HG03039 (cell line): ENCODE measurements at regions not wholly inside any gene's neighbourhood (a gene's known extent, or its start where the extent isn't known, plus 50 kb on each side); places are given as distances from the start of the nearest gene placed in this dataset.

Source experiments
- ATAC-seq: cut with Tn5 transposase; IDR thresholded peaks from one replicate; pipeline ENCODE4 v1.9.1; 2021; ENCODE audit warnings: mild to moderate bottlenecking, moderate library complexity; ENCODE audit not compliant: unreplicated experiment

DNA sequence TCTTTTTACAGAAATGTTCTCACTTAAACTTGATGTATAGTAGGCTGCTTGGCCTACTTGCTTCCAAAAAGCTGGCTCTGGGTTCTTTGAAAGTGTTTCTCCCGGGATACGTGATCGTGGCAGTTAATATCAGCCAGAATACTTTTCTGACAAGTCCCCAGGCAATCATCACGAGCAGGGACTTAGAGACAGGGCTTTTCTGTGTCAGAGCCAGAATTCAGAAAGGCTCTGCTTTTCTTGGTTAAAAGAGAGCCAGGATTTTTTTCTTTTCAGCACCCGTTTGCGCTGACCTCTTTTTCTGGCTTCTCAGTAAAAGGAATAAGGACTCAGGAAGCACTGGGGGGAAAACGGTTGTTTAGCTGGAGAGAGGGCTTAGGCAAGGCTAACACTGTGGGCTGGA lies 57.8 kb upstream of the ARHGAP5 start:
- no peak for ATAC-seq

DNA sequence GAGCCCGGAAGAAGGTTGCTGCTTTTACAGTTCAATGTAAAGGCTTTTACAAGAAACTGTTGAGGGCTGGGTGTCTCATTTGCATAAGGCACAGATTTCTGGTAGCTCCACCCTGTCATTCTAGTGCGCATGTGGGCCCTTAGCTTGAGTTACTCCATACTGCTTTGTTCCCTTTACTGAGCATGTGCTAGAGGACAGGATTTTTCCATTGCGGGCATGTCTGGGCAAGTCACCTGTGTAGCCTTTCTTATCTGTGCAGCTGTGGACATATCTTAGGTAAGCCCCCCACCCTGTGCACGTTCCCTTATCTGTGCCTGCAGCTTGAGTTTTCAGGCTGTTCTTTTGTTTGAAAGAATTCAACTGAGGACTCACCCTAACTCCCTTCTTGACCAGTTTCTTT lies 56.2 kb upstream of the ARHGAP5 start:
- no peak for ATAC-seq

DNA sequence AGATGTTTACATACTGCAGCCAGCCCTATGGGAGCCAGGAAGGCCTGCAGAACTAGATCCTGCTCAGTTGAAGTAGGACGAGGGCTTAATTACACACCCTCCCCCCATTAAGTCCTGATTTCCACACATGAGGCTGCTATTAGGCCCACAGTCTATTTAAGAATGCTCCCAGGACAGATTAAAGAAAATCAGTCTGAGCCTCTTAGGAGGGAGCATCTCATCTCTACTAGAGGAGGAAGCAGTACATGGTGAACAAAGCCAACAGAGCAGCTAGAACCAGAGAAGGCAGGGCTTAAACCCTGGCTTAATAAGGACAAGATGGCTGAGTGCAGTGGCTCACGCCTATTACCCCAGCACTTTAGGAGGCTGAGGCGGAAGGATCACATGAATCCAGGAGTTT lies 55.8 kb upstream of the ARHGAP5 start:
- ATAC-seq = no peak

DNA sequence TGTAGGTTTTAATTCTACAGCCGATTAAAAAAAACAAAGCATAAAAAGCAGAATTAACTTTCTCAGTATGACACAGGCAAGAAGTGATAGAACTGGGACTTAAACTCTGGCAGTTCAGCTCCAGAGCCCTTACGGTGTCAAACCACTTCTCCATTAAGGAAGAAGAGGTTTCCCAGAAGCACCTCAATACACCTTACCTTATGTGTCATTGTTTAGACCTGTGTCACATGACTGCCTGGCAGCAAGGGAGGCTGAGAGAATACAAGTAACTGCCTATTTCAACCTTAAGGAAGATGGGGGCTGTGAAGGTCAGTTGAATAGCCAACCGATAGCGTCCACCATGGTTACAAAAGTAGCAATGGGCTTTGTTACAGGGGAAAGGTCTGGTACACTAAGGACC lies 54.6 kb upstream of the ARHGAP5 start:
- no peak for ATAC-seq

DNA sequence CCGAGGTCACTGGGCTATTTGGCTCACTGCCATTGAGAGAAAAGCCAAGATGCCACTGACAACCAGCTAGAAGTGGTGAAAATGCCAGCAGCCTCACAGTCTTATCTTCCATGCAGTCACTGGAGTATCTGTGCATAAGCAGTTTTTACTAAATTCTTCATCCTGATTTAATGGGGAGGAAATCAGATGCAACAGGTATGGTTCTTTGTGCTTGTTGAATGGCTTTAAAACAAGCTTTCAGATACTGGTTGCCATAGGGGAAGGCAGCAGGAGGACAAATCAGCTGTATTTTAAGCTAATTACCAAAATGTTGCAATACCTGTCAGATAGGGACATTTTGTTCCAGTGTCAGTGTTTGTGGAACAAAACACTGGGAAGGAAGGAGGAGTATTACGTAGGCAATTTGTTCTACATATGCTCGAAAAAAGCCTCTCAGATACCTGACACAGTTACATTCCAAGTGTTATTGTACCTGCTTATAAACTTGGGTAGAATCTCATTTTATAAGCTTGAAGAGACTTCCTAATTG lies 54.1 kb upstream of the ARHGAP5 start:
- ATAC-seq = no peak

DNA sequence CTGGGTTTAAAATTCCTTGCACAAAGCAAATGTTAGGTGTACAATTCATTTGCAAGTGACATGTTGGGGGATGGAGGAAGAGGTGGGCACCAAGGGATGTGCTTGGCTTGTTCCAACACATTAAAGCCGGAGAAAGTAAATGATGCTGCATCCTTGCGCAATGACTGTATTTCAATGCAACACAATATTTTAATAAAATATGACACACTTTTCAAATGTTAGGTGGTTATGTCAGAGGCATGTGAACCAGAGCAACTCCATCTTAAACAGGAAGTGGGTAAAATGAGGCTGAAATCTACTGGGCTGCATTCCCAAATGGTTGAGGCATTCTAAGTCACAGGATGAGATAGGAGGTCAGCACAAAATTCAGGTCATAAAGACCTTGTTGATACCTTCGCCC lies 53.6 kb upstream of the ARHGAP5 start:
- ATAC-seq = no peak

DNA sequence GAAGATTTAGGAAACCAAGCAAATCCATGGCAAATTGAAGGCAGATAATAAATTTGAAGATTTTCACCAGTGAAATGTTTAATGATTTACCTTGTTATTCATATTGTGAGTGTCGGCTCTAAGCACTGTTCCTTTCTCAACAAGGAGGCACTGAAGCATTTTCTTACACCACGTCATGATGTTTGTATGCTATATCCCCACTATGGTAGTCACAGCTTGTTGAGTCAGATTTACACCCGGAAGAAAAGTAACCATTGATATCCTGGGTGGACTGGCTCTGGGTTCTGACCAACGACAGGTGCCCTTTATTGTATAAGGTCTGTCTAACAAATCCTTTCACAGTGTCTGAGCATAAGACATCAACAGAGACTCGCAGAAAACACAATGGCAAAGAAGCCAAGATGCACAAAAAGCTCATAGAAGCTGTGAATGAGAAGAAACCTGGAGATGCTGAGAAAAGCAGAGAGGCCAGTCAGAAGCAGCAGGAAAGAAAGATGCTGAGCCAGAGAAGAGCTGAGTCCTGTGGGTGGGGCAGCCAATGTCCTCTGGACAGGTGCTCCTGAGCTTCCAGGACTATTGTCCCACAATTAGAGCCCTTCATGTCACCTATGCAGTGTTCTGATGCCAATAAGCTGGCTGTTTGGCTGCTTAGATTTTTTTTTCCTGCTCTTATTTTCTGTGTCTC lies 49.7 kb upstream of the ARHGAP5 start:
- no peak for ATAC-seq
